VCaP (cell line): ENCODE measurements at regions not wholly inside any gene's neighbourhood (a gene's known extent, or its start where the extent isn't known, plus 50 kb on each side); places are given as distances from the start of the nearest gene placed in this dataset.

Experiments
- H3K27ac ChIP-seq: fragments of 450-650 bp; 2 replicates; pipeline ENCODE4 v1.5.1; 2017
- CTCF ChIP-seq: fragments of 450-650 bp; conservative IDR thresholded peaks from 2 replicates; pipeline ENCODE4 v1.5.1; 2017; ENCODE audit warnings: mild to moderate bottlenecking, moderate library complexity

GRCh38 chr1:57966751-57967406, 543.0 kb upstream of the DAB1 start:
- H3K27ac ChIP-seq: no peak overlapping the region
- TF ChIP-seq CTCF: no peak

GRCh38 chr1:57966340-57966739, 542.5 kb upstream of the DAB1 start:
- no peak for TF ChIP-seq CTCF
- no peak overlapping the region for H3K27ac ChIP-seq

GRCh38 chr1:57963581-57963980, 539.7 kb upstream of the DAB1 start:
- H3K27ac ChIP-seq: no peak overlapping the region
- no peak for TF ChIP-seq CTCF

- no peak overlapping the region for H3K27ac ChIP-seq
- no peak for TF ChIP-seq CTCF
These were observed 535.8 kb upstream of the DAB1 start for GRCh38 chr1:57959531-57960241.

GRCh38 chr1:57957576-57957975, 533.7 kb upstream of the DAB1 start:
- H3K27ac ChIP-seq: no peak overlapping the region
- no peak for TF ChIP-seq CTCF

- TF ChIP-seq CTCF: no peak
- H3K27ac ChIP-seq: no peak overlapping the region
These were observed 527.5 kb upstream of the DAB1 start for GRCh38 chr1:57951390-57951789.

- TF ChIP-seq CTCF: no peak
- H3K27ac ChIP-seq: no peak overlapping the region
These were observed 525.3 kb upstream of the DAB1 start for GRCh38 chr1:57949168-57949567.
